ENCODE measurements at regions not wholly inside any gene's neighbourhood (a gene's known extent, or its start where the extent isn't known, plus 50 kb on each side); places are given as distances from the start of the nearest gene placed in this dataset.
"Not testable (repeated sequence)": the region's sequence is repeated elsewhere in the genome, so short reads cannot be mapped to it uniquely, and the experiment has no call there.

DNA sequence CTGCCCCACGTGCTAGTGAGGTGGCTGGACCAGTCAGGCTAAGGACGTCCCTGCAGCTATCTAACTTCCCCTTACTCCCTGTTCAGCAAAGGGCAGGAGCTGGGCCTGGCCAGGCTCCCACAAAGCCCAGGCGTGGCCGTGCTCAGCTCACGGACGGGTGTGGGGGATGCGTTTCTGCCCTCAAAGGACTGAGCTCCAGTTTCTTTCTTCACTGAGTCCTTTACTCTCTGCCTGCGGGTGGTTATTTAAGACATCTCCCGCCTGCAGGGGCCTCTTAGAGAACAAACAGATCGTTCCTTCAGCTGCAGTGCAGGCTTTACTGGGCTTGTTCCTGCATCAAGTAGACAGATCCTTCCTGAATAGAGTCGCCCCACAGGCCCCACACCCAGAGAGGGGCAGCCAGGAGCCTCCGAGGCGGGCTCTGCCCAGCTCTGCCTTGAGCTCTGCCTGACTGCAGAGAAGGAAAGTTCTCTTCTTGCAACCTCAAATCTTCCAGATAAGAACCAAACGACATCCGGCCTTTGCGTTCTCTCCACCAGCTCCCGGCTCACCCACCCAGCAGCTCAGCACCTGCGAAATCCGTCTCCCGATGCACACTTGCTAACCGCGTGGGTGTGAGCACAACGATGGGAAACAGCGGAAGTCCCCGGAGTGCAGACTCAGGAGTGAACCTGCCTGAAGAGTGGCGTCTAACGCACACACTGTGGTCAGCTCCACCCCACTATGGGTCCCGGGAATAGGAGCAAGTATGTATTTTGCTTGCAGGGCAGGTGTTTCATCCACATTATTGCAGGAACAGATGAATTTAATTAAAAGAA lies 460.0 kb downstream of the PREX1 start:
- TF ChIP-seq, protein P1, sequence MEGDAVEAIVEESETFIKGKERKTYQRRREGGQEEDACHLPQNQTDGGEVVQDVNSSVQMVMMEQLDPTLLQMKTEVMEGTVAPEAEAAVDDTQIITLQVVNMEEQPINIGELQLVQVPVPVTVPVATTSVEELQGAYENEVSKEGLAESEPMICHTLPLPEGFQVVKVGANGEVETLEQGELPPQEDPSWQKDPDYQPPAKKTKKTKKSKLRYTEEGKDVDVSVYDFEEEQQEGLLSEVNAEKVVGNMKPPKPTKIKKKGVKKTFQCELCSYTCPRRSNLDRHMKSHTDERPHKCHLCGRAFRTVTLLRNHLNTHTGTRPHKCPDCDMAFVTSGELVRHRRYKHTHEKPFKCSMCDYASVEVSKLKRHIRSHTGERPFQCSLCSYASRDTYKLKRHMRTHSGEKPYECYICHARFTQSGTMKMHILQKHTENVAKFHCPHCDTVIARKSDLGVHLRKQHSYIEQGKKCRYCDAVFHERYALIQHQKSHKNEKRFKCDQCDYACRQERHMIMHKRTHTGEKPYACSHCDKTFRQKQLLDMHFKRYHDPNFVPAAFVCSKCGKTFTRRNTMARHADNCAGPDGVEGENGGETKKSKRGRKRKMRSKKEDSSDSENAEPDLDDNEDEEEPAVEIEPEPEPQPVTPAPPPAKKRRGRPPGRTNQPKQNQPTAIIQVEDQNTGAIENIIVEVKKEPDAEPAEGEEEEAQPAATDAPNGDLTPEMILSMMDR (IDR thresholded peaks at IDR 0.05), result not testable (repeated sequence)
- not testable (repeated sequence) for TF ChIP-seq POLR2A (IDR thresholded peaks at IDR 0.05)

Data from esophagus squamous epithelium (tissue), 4 donors.